ENCODE measurements at regions not wholly inside any gene's neighbourhood (a gene's known extent, or its start where the extent isn't known, plus 50 kb on each side); places are given as distances from the start of the nearest gene placed in this dataset.

DNA sequence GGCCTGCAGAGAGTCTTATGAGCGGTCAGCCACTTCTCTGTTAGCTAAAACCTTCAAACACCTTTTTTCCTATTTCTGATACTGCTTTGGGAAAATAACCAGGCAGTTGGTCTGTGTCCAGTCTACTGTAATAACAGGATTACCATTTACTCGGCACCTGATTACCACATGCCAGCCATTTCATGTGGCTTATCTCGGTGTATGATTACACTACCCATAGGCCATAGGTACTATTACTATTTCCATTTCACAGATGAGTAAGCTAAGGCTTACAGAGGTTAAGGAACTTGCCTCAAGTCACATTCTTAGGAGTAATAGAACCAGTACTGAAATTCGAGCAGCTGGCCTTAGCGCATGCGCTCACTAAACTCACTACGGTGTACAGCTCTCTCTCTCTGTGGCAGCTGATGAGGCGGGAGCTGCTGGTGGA is 147.2 kb upstream of the L3MBTL4 start:
- Histone ChIP-seq H3K27ac (ENCODE audit: low read depth, low read length) (peak overlapping the region; percentile 71), H3K4me1 (ENCODE audit: control insufficient read depth, insufficient read depth, low read length) (peaks cover 19% of the 10 kb centered on the region), H3K4me3 (ENCODE audit: low read length) (peak overlapping the region; percentile 42), H3K9ac (ENCODE audit: extremely low read depth, low read length, poor library complexity, severe bottlenecking) (peak overlapping the region; percentile 38), H3K36me3 (ENCODE audit: control insufficient read depth, insufficient read depth, low read length) (no peaks in the 10 kb centered on the region), H3K9me3 (ENCODE audit: control insufficient read depth, low read length) (peaks cover 17% of the 10 kb centered on the region), H3K27me3 (ENCODE audit: control insufficient read depth, insufficient read depth, low read length, poor library complexity, severe bottlenecking) (no peaks in the 10 kb centered on the region)
- Mint-ChIP-seq H3K36me3 (ENCODE audit: low read depth) (peaks cover 6% of the 10 kb centered on the region), H3K4me1 (peaks cover 73% of the 10 kb centered on the region), H3K4me3 (no peak overlapping the region), H3K27ac (peak overlapping the region; percentile 95), H3K27me3 (ENCODE audit: insufficient read depth) (no peaks in the 10 kb centered on the region), H3K9me3 (peaks cover 11% of the 10 kb centered on the region)
- 77 to 87% methylated on average over 7 to 8 of the region's 8 CpGs for WGBS, 2 experiments (ENCODE audit: insufficient coverage in 1 of 2, insufficient read length in 1 of 2)
- TF ChIP-seq, protein P1, sequence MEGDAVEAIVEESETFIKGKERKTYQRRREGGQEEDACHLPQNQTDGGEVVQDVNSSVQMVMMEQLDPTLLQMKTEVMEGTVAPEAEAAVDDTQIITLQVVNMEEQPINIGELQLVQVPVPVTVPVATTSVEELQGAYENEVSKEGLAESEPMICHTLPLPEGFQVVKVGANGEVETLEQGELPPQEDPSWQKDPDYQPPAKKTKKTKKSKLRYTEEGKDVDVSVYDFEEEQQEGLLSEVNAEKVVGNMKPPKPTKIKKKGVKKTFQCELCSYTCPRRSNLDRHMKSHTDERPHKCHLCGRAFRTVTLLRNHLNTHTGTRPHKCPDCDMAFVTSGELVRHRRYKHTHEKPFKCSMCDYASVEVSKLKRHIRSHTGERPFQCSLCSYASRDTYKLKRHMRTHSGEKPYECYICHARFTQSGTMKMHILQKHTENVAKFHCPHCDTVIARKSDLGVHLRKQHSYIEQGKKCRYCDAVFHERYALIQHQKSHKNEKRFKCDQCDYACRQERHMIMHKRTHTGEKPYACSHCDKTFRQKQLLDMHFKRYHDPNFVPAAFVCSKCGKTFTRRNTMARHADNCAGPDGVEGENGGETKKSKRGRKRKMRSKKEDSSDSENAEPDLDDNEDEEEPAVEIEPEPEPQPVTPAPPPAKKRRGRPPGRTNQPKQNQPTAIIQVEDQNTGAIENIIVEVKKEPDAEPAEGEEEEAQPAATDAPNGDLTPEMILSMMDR (conservative IDR thresholded peaks at IDR 0.05): no peak
- no peak for DNase-seq

DNA sequence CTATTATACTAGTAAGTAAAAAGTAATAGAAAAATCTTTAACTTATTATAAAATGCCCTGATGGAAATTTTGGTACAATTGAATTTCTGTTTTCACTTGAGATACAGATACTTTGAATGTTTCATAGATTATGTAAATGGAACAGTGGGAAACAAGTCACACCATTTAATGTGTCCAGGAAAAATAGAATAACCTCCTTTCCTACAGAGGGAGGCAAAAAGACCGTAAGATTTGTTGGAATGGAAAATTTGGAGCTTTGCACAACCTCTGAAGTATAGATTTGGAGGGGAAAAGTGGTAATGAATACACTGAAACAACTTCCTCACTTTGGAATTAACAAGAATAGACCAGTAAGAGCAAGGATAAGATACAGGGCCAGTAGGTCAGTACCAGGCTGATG is 149.2 kb upstream of the L3MBTL4 start:
- no peaks in the 10 kb centered on the region for H3K27me3 ChIP-seq (ENCODE audit: control insufficient read depth, insufficient read depth, low read length, poor library complexity, severe bottlenecking)
- H3K9ac ChIP-seq (ENCODE audit: extremely low read depth, low read length, poor library complexity, severe bottlenecking): no peak overlapping the region
- Mint-ChIP-seq H3K9me3 (peaks cover 11% of the 10 kb centered on the region), H3K4me3 (no peak overlapping the region), H3K27ac (peak overlapping the region; percentile 62), H3K36me3 (ENCODE audit: low read depth) (peaks cover 7% of the 10 kb centered on the region), H3K27me3 (ENCODE audit: insufficient read depth) (no peaks in the 10 kb centered on the region), H3K4me1 (peaks cover 67% of the 10 kb centered on the region)
- H3K9me3 ChIP-seq (ENCODE audit: control insufficient read depth, low read length): peaks cover 17% of the 10 kb centered on the region
- peaks cover 22% of the 10 kb centered on the region for H3K4me1 ChIP-seq (ENCODE audit: control insufficient read depth, insufficient read depth, low read length)
- no peak for DNase-seq
- TF ChIP-seq, protein P1 (conservative IDR thresholded peaks at IDR 0.05): no peak
- H3K27ac ChIP-seq (ENCODE audit: low read depth, low read length): no peak overlapping the region
- peak overlapping the region; percentile 10 for H3K4me3 ChIP-seq (ENCODE audit: low read length)
- WGBS, 2 experiments (ENCODE audit: insufficient coverage in 1 of 2, insufficient read length in 1 of 2): 80 to 100% methylated on average over 1 of the region's 1 CpG
- H3K36me3 ChIP-seq (ENCODE audit: control insufficient read depth, insufficient read depth, low read length): no peaks in the 10 kb centered on the region

DNA sequence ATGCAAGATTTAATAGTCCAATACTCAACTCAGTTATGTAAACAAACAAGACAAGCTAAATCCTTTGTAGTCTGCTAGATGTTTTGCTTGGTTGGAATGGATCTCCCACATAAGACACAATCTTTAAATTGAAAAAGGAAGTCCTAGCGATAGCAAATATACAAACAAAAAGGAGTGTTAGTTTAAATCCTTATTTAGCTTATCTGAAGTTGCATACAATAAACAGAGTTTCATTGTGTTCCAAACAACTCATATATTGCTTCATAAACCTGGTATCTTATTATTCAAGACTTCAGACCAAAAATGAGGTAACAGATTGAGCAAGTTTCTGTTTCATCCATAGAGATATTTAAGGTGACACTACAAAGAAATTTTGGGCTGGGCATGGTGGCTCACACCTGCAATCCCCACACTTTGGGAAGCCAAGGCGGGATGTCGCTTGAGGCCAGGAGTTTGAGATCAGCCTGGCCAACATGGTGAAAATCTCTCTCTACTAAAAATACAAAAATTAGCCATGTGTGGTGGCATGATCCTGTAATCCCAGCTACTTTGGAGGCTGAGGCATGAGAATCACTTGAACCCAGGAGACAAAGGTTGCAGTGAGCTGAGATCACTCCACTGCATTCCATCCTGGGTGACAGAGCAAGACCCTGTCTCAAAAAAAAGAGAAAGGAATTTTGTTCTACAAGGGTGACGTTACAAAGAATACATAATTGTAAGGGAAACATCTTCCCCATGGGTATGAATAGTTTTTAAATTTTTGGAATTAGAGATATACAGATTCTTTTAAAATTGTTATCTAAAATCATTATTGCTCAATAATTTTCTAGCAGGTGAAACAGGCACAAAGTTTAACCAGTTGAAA is 150.5 kb upstream of the L3MBTL4 start:
- Mint-ChIP-seq H3K9me3 (peaks cover 11% of the 10 kb centered on the region), H3K4me3 (no peak overlapping the region), H3K27me3 (ENCODE audit: insufficient read depth) (no peaks in the 10 kb centered on the region), H3K4me1 (peaks cover 68% of the 10 kb centered on the region), H3K27ac (peak overlapping the region; percentile 92), H3K36me3 (ENCODE audit: low read depth) (peaks cover 8% of the 10 kb centered on the region)
- Histone ChIP-seq H3K27ac (ENCODE audit: low read depth, low read length) (no peak overlapping the region), H3K9ac (ENCODE audit: extremely low read depth, low read length, poor library complexity, severe bottlenecking) (peak overlapping the region; percentile 39), H3K36me3 (ENCODE audit: control insufficient read depth, insufficient read depth, low read length) (no peaks in the 10 kb centered on the region), H3K9me3 (ENCODE audit: control insufficient read depth, low read length) (peaks cover 17% of the 10 kb centered on the region), H3K4me3 (ENCODE audit: low read length) (no peak overlapping the region), H3K4me1 (ENCODE audit: control insufficient read depth, insufficient read depth, low read length) (peaks cover 30% of the 10 kb centered on the region), H3K27me3 (ENCODE audit: control insufficient read depth, insufficient read depth, low read length, poor library complexity, severe bottlenecking) (no peaks in the 10 kb centered on the region)
- no peak for DNase-seq
- TF ChIP-seq, protein P1 (conservative IDR thresholded peaks at IDR 0.05): no peak
- 88% methylated on average over 4 of the region's 4 CpGs; no CpG with 5 or more reads in 1 of the 2 experiments for WGBS, 2 experiments (ENCODE audit: insufficient coverage in 1 of 2, insufficient read length in 1 of 2)
